GM23338 (cell line): ENCODE measurements at regions not wholly inside any gene's neighbourhood (a gene's known extent, or its start where the extent isn't known, plus 50 kb on each side); places are given as distances from the start of the nearest gene placed in this dataset.

Experiments used
- CREB1 ChIP-seq: fragments of 250-450 bp; sonication (Bioruptor Pico); IDR thresholded peaks from 2 replicates; pipeline ENCODE4 v1.5.0; 2020; ENCODE audit warnings: low read depth, mild to moderate bottlenecking, moderate library complexity
- ETS1 ChIP-seq: IDR thresholded peaks from 2 replicates; pipeline ENCODE4 v1.6.1; 2016; ENCODE audit warnings: antibody characterized with exemption
- EZH2 ChIP-seq: fragments of 200-600 bp; sonication (generic); IDR thresholded peaks from one replicate; pipeline ENCODE4 v1.8.0; 2017; ENCODE audit warnings: antibody characterized with exemption, mild to moderate bottlenecking, low read depth; ENCODE audit not compliant: unreplicated experiment
- EZH2phosphoT487 ChIP-seq: fragments of 200-600 bp; sonication (generic); IDR thresholded peaks from one replicate; pipeline ENCODE4 v1.8.1; 2018; ENCODE audit warnings: antibody characterized with exemption; ENCODE audit not compliant: unreplicated experiment
- JUNB ChIP-seq: IDR thresholded peaks from one replicate; pipeline ENCODE4 v1.6.1; 2016; ENCODE audit warnings: antibody characterized with exemption; ENCODE audit not compliant: unreplicated experiment
- NANOG ChIP-seq: IDR thresholded peaks from 2 replicates; pipeline ENCODE4 v1.6.1; 2016; ENCODE audit warnings: antibody characterized with exemption, borderline replicate concordance
- POLR2AphosphoS5 ChIP-seq: IDR thresholded peaks from 2 replicates; pipeline ENCODE4 v1.6.1; 2016; ENCODE audit warnings: antibody characterized with exemption, low read depth
- REST ChIP-seq: IDR thresholded peaks from one replicate; pipeline ENCODE4 v1.6.1; 2018; ENCODE audit warnings: antibody characterized with exemption; ENCODE audit not compliant: unreplicated experiment
- STAT1 ChIP-seq: IDR thresholded peaks from one replicate; pipeline ENCODE4 v1.6.1; 2016; ENCODE audit warnings: antibody characterized with exemption; ENCODE audit not compliant: unreplicated experiment
- ZNF331 ChIP-seq: fragments of 250-450 bp; sonication (Bioruptor Pico); IDR thresholded peaks from 2 replicates; pipeline ENCODE4 v1.5.0; 2020; ENCODE audit warnings: low read depth, mild to moderate bottlenecking, moderate library complexity
- TF ChIP-seq, protein P1 (sequence below), 2 experiments: fragments of 200-600 bp in 1 of 2; sonication (generic) in 1 of 2; conservative IDR thresholded peaks; 2 replicates each; pipeline versions ENCODE4 v1.5.1 to v1.6.1; 2016 to 2017; ENCODE audit warnings: antibody characterized with exemption in 2 of 2, low read depth in 2 of 2, mild to moderate bottlenecking in 2 of 2, moderate library complexity in 1 of 2

GRCh38 chr10:128221807-128222206 is 95.6 kb upstream of the MKI67 start:
- TF ChIP-seq, protein P1, sequence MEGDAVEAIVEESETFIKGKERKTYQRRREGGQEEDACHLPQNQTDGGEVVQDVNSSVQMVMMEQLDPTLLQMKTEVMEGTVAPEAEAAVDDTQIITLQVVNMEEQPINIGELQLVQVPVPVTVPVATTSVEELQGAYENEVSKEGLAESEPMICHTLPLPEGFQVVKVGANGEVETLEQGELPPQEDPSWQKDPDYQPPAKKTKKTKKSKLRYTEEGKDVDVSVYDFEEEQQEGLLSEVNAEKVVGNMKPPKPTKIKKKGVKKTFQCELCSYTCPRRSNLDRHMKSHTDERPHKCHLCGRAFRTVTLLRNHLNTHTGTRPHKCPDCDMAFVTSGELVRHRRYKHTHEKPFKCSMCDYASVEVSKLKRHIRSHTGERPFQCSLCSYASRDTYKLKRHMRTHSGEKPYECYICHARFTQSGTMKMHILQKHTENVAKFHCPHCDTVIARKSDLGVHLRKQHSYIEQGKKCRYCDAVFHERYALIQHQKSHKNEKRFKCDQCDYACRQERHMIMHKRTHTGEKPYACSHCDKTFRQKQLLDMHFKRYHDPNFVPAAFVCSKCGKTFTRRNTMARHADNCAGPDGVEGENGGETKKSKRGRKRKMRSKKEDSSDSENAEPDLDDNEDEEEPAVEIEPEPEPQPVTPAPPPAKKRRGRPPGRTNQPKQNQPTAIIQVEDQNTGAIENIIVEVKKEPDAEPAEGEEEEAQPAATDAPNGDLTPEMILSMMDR (conservative IDR thresholded peaks at IDR 0.05; ENCODE audit: low read depth in 2 of 2): no peak
- TF ChIP-seq POLR2AphosphoS5 (no peak), EZH2phosphoT487 (no peak), EZH2 (no peak), JUNB (no peak), REST (no peak), CREB1 (CRISPR knock-in tag) (no peak), ETS1 (no peak), STAT1 (no peak), ZNF331 (no peak), NANOG (no peak)
